NCI-H1417 (cell line): ENCODE measurements at regions not wholly inside any gene's neighbourhood (a gene's known extent, or its start where the extent isn't known, plus 50 kb on each side); places are given as distances from the start of the nearest gene placed in this dataset.
A peak's percentile ranks its signal among the peaks of the same experiment; 100 is the strongest.

Source experiments
- DNase-seq, 3 experiments: peaks; one replicate each; lab custom pipeline; 2025; lab: John Stamatoyannopoulos, UW

- no peak for DNase-seq
Measured at GRCh38 chr9:95670122-95670521, 153.4 kb upstream of the PTCH1 start.

- DNase-seq: no peak
Measured at GRCh38 chr9:95669253-95669652, 152.5 kb upstream of the PTCH1 start.

GRCh38 chr9:95667789-95668188, 151.0 kb upstream of the PTCH1 start:
- DNase-seq: peak in 1 of 3 experiments; percentile 91

- peak in 2 of 3 experiments; percentile 37 to 65 for DNase-seq
Measured at GRCh38 chr9:95666785-95667155, 150.0 kb upstream of the PTCH1 start.

GRCh38 chr9:95666096-95666784, 149.5 kb upstream of the PTCH1 start:
- DNase-seq: peak in 2 of 3 experiments; percentile 39 to 65

GRCh38 chr9:95653246-95653645, 136.5 kb upstream of the PTCH1 start:
- DNase-seq: no peak

GRCh38 chr9:95650720-95651119, 133.9 kb upstream of the PTCH1 start:
- DNase-seq: no peak

- DNase-seq: no peak
Measured at GRCh38 chr9:95649801-95650213, 133.0 kb upstream of the PTCH1 start.

- no peak for DNase-seq
Measured at GRCh38 chr9:95648225-95648624, 131.5 kb upstream of the PTCH1 start.

- DNase-seq: no peak
Measured at GRCh38 chr9:95645992-95646391, 129.2 kb upstream of the PTCH1 start.

GRCh38 chr9:95645579-95645978, 128.8 kb upstream of the PTCH1 start:
- no peak for DNase-seq

- DNase-seq: peak in 1 of 3 experiments; percentile 8
Measured at GRCh38 chr9:95644377-95644776, 127.6 kb upstream of the PTCH1 start.

GRCh38 chr9:95643619-95644018, 126.8 kb upstream of the PTCH1 start:
- no peak for DNase-seq

- DNase-seq: no peak
Measured at GRCh38 chr9:95642189-95642588, 125.4 kb upstream of the PTCH1 start.

- DNase-seq: peak in 1 of 3 experiments; percentile 41
Measured at GRCh38 chr9:95641586-95641985, 124.8 kb upstream of the PTCH1 start.

GRCh38 chr9:95640336-95640735, 123.6 kb upstream of the PTCH1 start:
- no peak for DNase-seq

- DNase-seq: no peak
Measured at GRCh38 chr9:95635986-95636671, 119.4 kb upstream of the PTCH1 start.

GRCh38 chr9:95634536-95634935, 117.8 kb upstream of the PTCH1 start:
- DNase-seq: no peak

GRCh38 chr9:95634114-95634513, 117.3 kb upstream of the PTCH1 start:
- no peak for DNase-seq

GRCh38 chr9:95629585-95629984, 112.8 kb upstream of the PTCH1 start:
- DNase-seq: no peak

GRCh38 chr9:95627802-95628201, 111.0 kb upstream of the PTCH1 start:
- no peak for DNase-seq

GRCh38 chr9:95626885-95627558, 110.3 kb upstream of the PTCH1 start:
- DNase-seq: peak in 2 of 3 experiments; percentile 34 to 67

GRCh38 chr9:95626341-95626740, 109.6 kb upstream of the PTCH1 start:
- no peak for DNase-seq
